ENCODE measurements at regions not wholly inside any gene's neighbourhood (a gene's known extent, or its start where the extent isn't known, plus 50 kb on each side); places are given as distances from the start of the nearest gene placed in this dataset.

GRCh38 chr3:40620151-40620550, 95.4 kb downstream of the ZNF621 start:
- Mint-ChIP-seq H3K27ac (ENCODE audit: unreplicated experiment) (no peak overlapping the region), H3K36me3 (ENCODE audit: insufficient read depth, unreplicated experiment) (no peaks in the 10 kb centered on the region), H3K9me3 (ENCODE audit: low read depth, unreplicated experiment) (peaks cover 2% of the 10 kb centered on the region), H3K27me3 (ENCODE audit: unreplicated experiment) (peaks cover 28% of the 10 kb centered on the region), H3K4me1 (ENCODE audit: low read depth, unreplicated experiment) (no peaks in the 10 kb centered on the region), H3K4me3 (ENCODE audit: low read depth, unreplicated experiment) (no peak overlapping the region)
- no peak for DNase-seq
- CTCF ChIA-PET = no interaction called here
- intact Hi-C loops (cut with micrococcal nuclease; ENCODE audit: unreplicated experiment) = no loop called here
- BruUV-seq (replicated peaks) = no TSS peak
- TF ChIP-seq CTCF (IDR thresholded peaks at IDR 0.05; ENCODE audit: unreplicated experiment) = no peak

GRCh38 chr3:40621252-40621651, 96.5 kb downstream of the ZNF621 start:
- no peak overlapping the region for H3K27ac Mint-ChIP-seq (ENCODE audit: unreplicated experiment)
- CTCF ChIA-PET = no interaction called here
- H3K36me3 Mint-ChIP-seq (ENCODE audit: insufficient read depth, unreplicated experiment) = no peaks in the 10 kb centered on the region
- H3K4me1 Mint-ChIP-seq (ENCODE audit: low read depth, unreplicated experiment) = no peaks in the 10 kb centered on the region
- no peak overlapping the region for H3K4me3 Mint-ChIP-seq (ENCODE audit: low read depth, unreplicated experiment)
- no TSS peak for BruUV-seq (replicated peaks)
- peaks cover 2% of the 10 kb centered on the region for H3K9me3 Mint-ChIP-seq (ENCODE audit: low read depth, unreplicated experiment)
- no peak for DNase-seq
- no peak for TF ChIP-seq CTCF (IDR thresholded peaks at IDR 0.05; ENCODE audit: unreplicated experiment)
- H3K27me3 Mint-ChIP-seq (ENCODE audit: unreplicated experiment) = peaks cover 17% of the 10 kb centered on the region
- intact Hi-C loops (cut with micrococcal nuclease; ENCODE audit: unreplicated experiment) = no loop called here

GRCh38 chr3:40623567-40623966, 98.8 kb downstream of the ZNF621 start:
- no peak overlapping the region for H3K4me3 Mint-ChIP-seq (ENCODE audit: low read depth, unreplicated experiment)
- intact Hi-C loops (cut with micrococcal nuclease; ENCODE audit: unreplicated experiment) = no loop called here
- no peaks in the 10 kb centered on the region for H3K4me1 Mint-ChIP-seq (ENCODE audit: low read depth, unreplicated experiment)
- DNase-seq = peak; percentile 26
- peaks cover 3% of the 10 kb centered on the region for H3K9me3 Mint-ChIP-seq (ENCODE audit: low read depth, unreplicated experiment)
- H3K27ac Mint-ChIP-seq (ENCODE audit: unreplicated experiment) = no peak overlapping the region
- no TSS peak for BruUV-seq (replicated peaks)
- TF ChIP-seq CTCF (IDR thresholded peaks at IDR 0.05; ENCODE audit: unreplicated experiment) = no peak
- H3K27me3 Mint-ChIP-seq (ENCODE audit: unreplicated experiment) = no peaks in the 10 kb centered on the region
- no peaks in the 10 kb centered on the region for H3K36me3 Mint-ChIP-seq (ENCODE audit: insufficient read depth, unreplicated experiment)
- CTCF ChIA-PET = interaction anchor here (0.6 kb wide), 1 partner anchor 35 kb away, joined by 3 read pairs; no protein-coding TSS in a partner anchor

GRCh38 chr3:40624189-40624769, 99.5 kb downstream of the ZNF621 start:
- no peak for TF ChIP-seq CTCF (IDR thresholded peaks at IDR 0.05; ENCODE audit: unreplicated experiment)
- Mint-ChIP-seq H3K27me3 (ENCODE audit: unreplicated experiment) (no peaks in the 10 kb centered on the region), H3K27ac (ENCODE audit: unreplicated experiment) (no peak overlapping the region), H3K9me3 (ENCODE audit: low read depth, unreplicated experiment) (peaks cover 6% of the 10 kb centered on the region), H3K4me3 (ENCODE audit: low read depth, unreplicated experiment) (no peak overlapping the region), H3K4me1 (ENCODE audit: low read depth, unreplicated experiment) (no peaks in the 10 kb centered on the region), H3K36me3 (ENCODE audit: insufficient read depth, unreplicated experiment) (no peaks in the 10 kb centered on the region)
- no peak for DNase-seq
- CTCF ChIA-PET = interaction anchor here (0.6 kb wide), 1 partner anchor 34 kb away, joined by 3 read pairs; no protein-coding TSS in a partner anchor
- intact Hi-C loops (cut with micrococcal nuclease; ENCODE audit: unreplicated experiment) = no loop called here
- no TSS peak for BruUV-seq (replicated peaks)

Measured in Calu3 (cell line).